A673 (cell line): ENCODE measurements at regions not wholly inside any gene's neighbourhood (a gene's known extent, or its start where the extent isn't known, plus 50 kb on each side); places are given as distances from the start of the nearest gene placed in this dataset.

Source experiments
- BruUV-seq: library from RNA; stranded (reverse); fragments of 400-500 nt; replicated peaks from 2 replicates; lab custom pipeline; 2021; lab: Mats Ljungman, UMichigan
- CTCF ChIA-PET: fragments of 300-600 bp; sonication (Branson Sonifier 250); formaldehyde crosslinking; loops from one replicate; lab custom pipeline; 2022; ENCODE audit warnings: antibody characterized with exemption; lab: Charles Lee
- POLR2A ChIA-PET: fragments of 300-600 bp; sonication (Branson Sonifier 250); formaldehyde crosslinking; loops from one replicate; lab custom pipeline; 2022; ENCODE audit warnings: antibody characterized with exemption; ENCODE audit not compliant: low non-redundant PET; lab: Charles Lee
- DNase-seq: peaks from one replicate; pipeline ENCODE4 v3.0.0-alpha.2; 2015; ENCODE audit warnings: low spot score
- H3K27ac ChIP-seq: fragments of 200-600 bp; sonication (generic); 2 replicates; pipeline ENCODE4 v1.5.1; 2016; ENCODE audit warnings: mixed run types, low read depth, mild to moderate bottlenecking, mixed read lengths, antibody characterized with exemption, low read length; ENCODE audit not compliant: poor library complexity, severe bottlenecking
- H3K27me3 ChIP-seq: fragments of 200-600 bp; sonication (generic); replicated peaks from 2 replicates; pipeline ENCODE4 v1.6.1; 2017; ENCODE audit warnings: mixed run types, low read depth, mild to moderate bottlenecking, mixed read lengths, antibody characterized with exemption, low read length; ENCODE audit not compliant: insufficient read depth, poor library complexity
- H3K36me3 ChIP-seq: fragments of 200-600 bp; sonication (generic); 2 replicates; pipeline ENCODE4 v1.6.1; 2016; ENCODE audit warnings: mixed run types, mild to moderate bottlenecking, mixed read lengths, antibody characterized with exemption, low read length; ENCODE audit not compliant: insufficient read depth, poor library complexity, severe bottlenecking
- H3K4me1 ChIP-seq: fragments of 200-600 bp; sonication (generic); 2 replicates; pipeline ENCODE4 v1.6.1; 2017; ENCODE audit warnings: mixed run types, mild to moderate bottlenecking, mixed read lengths, antibody characterized with exemption, low read length; ENCODE audit not compliant: insufficient read depth, poor library complexity, severe bottlenecking
- H3K4me3 ChIP-seq: fragments of 200-600 bp; sonication (generic); 2 replicates; pipeline ENCODE4 v1.5.1; 2016; ENCODE audit warnings: low read depth, mixed run types, mild to moderate bottlenecking, mixed read lengths, low read length; ENCODE audit not compliant: poor library complexity, severe bottlenecking
- H3K9me3 ChIP-seq: fragments of 200-600 bp; sonication (generic); 2 replicates; pipeline ENCODE4 v1.6.1; 2016; ENCODE audit warnings: mixed run types, low read depth, mild to moderate bottlenecking, mixed read lengths, antibody characterized with exemption, low read length; ENCODE audit not compliant: poor library complexity, severe bottlenecking
- CTCF ChIP-seq: fragments of 300-800, 200-600 bp; sonication (generic); conservative IDR thresholded peaks from 2 replicates; pipeline ENCODE4 v1.5.1; 2017; ENCODE audit warnings: low read depth, mild to moderate bottlenecking, antibody characterized with exemption, low read length, moderate library complexity, mixed read lengths
- EZH2 ChIP-seq: fragments of 200-600 bp; sonication (generic); IDR thresholded peaks from 2 replicates; pipeline ENCODE4 v1.6.1; 2017; ENCODE audit warnings: borderline replicate concordance, low read depth, mild to moderate bottlenecking, mixed read lengths, antibody characterized with exemption, low read length; ENCODE audit not compliant: poor library complexity, severe bottlenecking
- intact Hi-C: fragments of 100-400 bp; cut with micrococcal nuclease; formaldehyde crosslinking; loops from one replicate; pipeline ENCODE4 v1.10.0; 2022; ENCODE audit not compliant: unreplicated experiment

GRCh38 chr6:164967102-164967501 lies 342.3 kb downstream of the C6orf118 start:
- CTCF ChIA-PET = no interaction called here
- POLR2A ChIA-PET = no interaction called here
- intact Hi-C loops = no loop called here
- Histone ChIP-seq H3K9me3 (no peaks in the 10 kb centered on the region), H3K27me3 (no peaks in the 10 kb centered on the region), H3K4me3 (no peak overlapping the region), H3K27ac (no peak overlapping the region), H3K36me3 (no peaks in the 10 kb centered on the region), H3K4me1 (no peaks in the 10 kb centered on the region)
- no TSS peak for BruUV-seq
- DNase-seq = no peak
- no peak for TF ChIP-seq CTCF
- no peak for TF ChIP-seq EZH2

- no peak for DNase-seq
- intact Hi-C loops = no loop called here
- TF ChIP-seq CTCF (no peak), EZH2 (no peak)
- BruUV-seq = no TSS peak
- ChIA-PET CTCF (no interaction called here), POLR2A (no interaction called here)
- Histone ChIP-seq H3K27me3 (no peaks in the 10 kb centered on the region), H3K4me1 (no peaks in the 10 kb centered on the region), H3K4me3 (no peak overlapping the region), H3K9me3 (no peaks in the 10 kb centered on the region), H3K27ac (no peak overlapping the region), H3K36me3 (no peaks in the 10 kb centered on the region)
Measured at GRCh38 chr6:164962805-164963204, 346.6 kb downstream of the C6orf118 start.

GRCh38 chr6:164947164-164947563 lies 362.2 kb downstream of the C6orf118 start:
- Histone ChIP-seq H3K36me3 (no peaks in the 10 kb centered on the region), H3K4me1 (no peaks in the 10 kb centered on the region), H3K4me3 (no peak overlapping the region), H3K9me3 (no peaks in the 10 kb centered on the region), H3K27ac (no peak overlapping the region), H3K27me3 (no peaks in the 10 kb centered on the region)
- no peak for DNase-seq
- POLR2A ChIA-PET = no interaction called here
- no peak for TF ChIP-seq EZH2
- no peak for TF ChIP-seq CTCF
- intact Hi-C loops = no loop called here
- no TSS peak for BruUV-seq
- CTCF ChIA-PET = no interaction called here
